Naive thymus-derived CD4-positive, alpha-beta T cell (primary cell): ENCODE measurements at regions not wholly inside any gene's neighbourhood (a gene's known extent, or its start where the extent isn't known, plus 50 kb on each side); places are given as distances from the start of the nearest gene placed in this dataset.

Experiments
- ATAC-seq: fragments of 150-1000 bp; cut with Tn5 transposase; 2 replicates; pipeline ENCODE4 v1.10.0; 2021; ENCODE audit warnings: mild to moderate bottlenecking, moderate library complexity
- CTCF ChIA-PET: fragments of 350-600 bp; sonication (Branson Sonifier 250); formaldehyde crosslinking; loops from one replicate; lab custom pipeline; 2021; ENCODE audit warnings: antibody characterized with exemption; lab: Charles Lee
- POLR2A ChIA-PET: fragments of 350-600 bp; sonication (Branson Sonifier 250); formaldehyde crosslinking; loops from one replicate; lab custom pipeline; 2021; ENCODE audit warnings: antibody characterized with exemption, inconsistent platforms; lab: Charles Lee
- DNase-seq, 9 donors: peaks; one replicate each; pipeline versions ENCODE4 v3.0.0 to v3.0.0-alpha.2; 2020 to 2022; ENCODE audit warnings: mixed read lengths in 1 of 9
- H3K27ac ChIP-seq: one replicate; pipeline ENCODE4 v1.7.0; 2013; ENCODE audit warnings: mild to moderate bottlenecking, low read depth, low read length, moderate library complexity
- H3K27me3 ChIP-seq, 2 donors: one replicate each; pipeline ENCODE4 v1.7.0; 2013; ENCODE audit warnings: low read length in 2 of 2, mild to moderate bottlenecking in 2 of 2, moderate library complexity in 2 of 2; ENCODE audit not compliant: control insufficient read depth in 2 of 2, insufficient read depth in 2 of 2
- H3K36me3 ChIP-seq, 3 experiments: 1 replicate in 2 of 3; 2 replicates in 1 of 3; pipeline ENCODE4 v1.7.0; 2013; ENCODE audit warnings: low read length in 3 of 3, mild to moderate bottlenecking in 3 of 3, moderate library complexity in 1 of 3; ENCODE audit not compliant: insufficient read depth in 3 of 3, control insufficient read depth in 2 of 3
- H3K4me1 ChIP-seq, 2 donors: one replicate each; pipeline ENCODE4 v1.7.0; 2013; ENCODE audit warnings: low read length in 2 of 2, mild to moderate bottlenecking in 2 of 2, moderate library complexity in 1 of 2; ENCODE audit not compliant: control insufficient read depth in 2 of 2, insufficient read depth in 2 of 2
- H3K4me3 ChIP-seq: 2 replicates; pipeline ENCODE4 v1.7.0; 2013; ENCODE audit warnings: mild to moderate bottlenecking, low read length
- H3K9me3 ChIP-seq, 3 experiments: 1 replicate in 2 of 3; 2 replicates in 1 of 3; pipeline ENCODE4 v1.7.0; 2013; ENCODE audit warnings: low read length in 3 of 3; ENCODE audit not compliant: control insufficient read depth in 2 of 3
- H3K27ac Mint-ChIP-seq, 9 donors: one replicate each; pipeline ENCODE4 v1.8.0; 2020 to 2022; ENCODE audit warnings: mixed read lengths in 9 of 9, mild to moderate bottlenecking in 8 of 9, moderate library complexity in 5 of 9, inconsistent platforms in 2 of 9
- H3K27me3 Mint-ChIP-seq, 5 donors: one replicate each; pipeline ENCODE4 v1.8.0; 2021 to 2022; ENCODE audit warnings: mixed read lengths in 5 of 5, mild to moderate bottlenecking in 1 of 5
- H3K36me3 Mint-ChIP-seq, 5 donors: one replicate each; pipeline ENCODE4 v1.8.0; 2020 to 2022; ENCODE audit warnings: mixed read lengths in 5 of 5, mild to moderate bottlenecking in 3 of 5, inconsistent platforms in 1 of 5
- H3K4me1 Mint-ChIP-seq, 7 donors: one replicate each; pipeline ENCODE4 v1.8.0; 2020 to 2022; ENCODE audit warnings: mixed read lengths in 7 of 7, mild to moderate bottlenecking in 3 of 7, inconsistent platforms in 1 of 7
- H3K4me3 Mint-ChIP-seq, 10 donors: one replicate each; pipeline ENCODE4 v1.8.0; 2020 to 2022; ENCODE audit warnings: mild to moderate bottlenecking in 10 of 10, mixed read lengths in 10 of 10, moderate library complexity in 6 of 10, inconsistent platforms in 2 of 10
- H3K9me3 Mint-ChIP-seq, 11 donors: one replicate each; pipeline ENCODE4 v1.8.0; 2020 to 2022; ENCODE audit warnings: mixed read lengths in 11 of 11, mild to moderate bottlenecking in 4 of 11, inconsistent platforms in 1 of 11, moderate library complexity in 1 of 11
- intact Hi-C, 2 donors: fragments of 100-400 bp; cut with micrococcal nuclease; formaldehyde crosslinking; loops; one replicate each; pipeline ENCODE4 v1.15.1; 2023

DNA sequence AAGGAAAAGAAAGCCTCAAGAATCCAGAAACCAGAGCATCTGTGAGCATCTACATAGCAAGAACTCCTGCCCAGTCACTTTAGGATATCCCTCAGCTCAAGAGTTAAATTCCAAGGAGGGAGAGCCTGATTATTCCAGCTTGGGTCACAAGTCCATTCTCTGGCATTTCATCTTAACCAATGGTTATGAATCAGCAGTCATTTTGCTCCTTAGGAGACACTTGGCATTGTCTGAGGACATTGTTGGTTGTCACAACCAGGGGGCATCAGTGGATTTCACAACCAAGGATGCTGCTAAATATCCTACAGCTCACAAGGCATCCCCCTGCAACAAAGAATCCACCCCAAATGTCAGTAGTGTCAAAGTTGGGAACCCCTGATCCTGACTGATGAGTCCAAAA is 51.0 kb upstream of the LMCD1 start:
- Mint-ChIP-seq H3K27ac (no peak overlapping the region), H3K27me3 (peaks cover 0 to 25% (median 14%) of the 10 kb centered on the region in 5 donors), H3K4me3 (no peak overlapping the region), H3K4me1 (peaks cover 0 to 2% (median 0%) of the 10 kb centered on the region in 7 donors), H3K36me3 (no peaks in the 10 kb centered on the region), H3K9me3 (peaks cover 0 to 4% (median 0%) of the 10 kb centered on the region in 11 donors)
- Histone ChIP-seq H3K27me3 (no peaks in the 10 kb centered on the region), H3K36me3 (no peaks in the 10 kb centered on the region), H3K9me3 (no peaks in the 10 kb centered on the region), H3K4me3 (no peak overlapping the region), H3K27ac (no peak overlapping the region), H3K4me1 (no peaks in the 10 kb centered on the region)
- ChIA-PET POLR2A (no interaction called here), CTCF (no interaction called here)
- DNase-seq (no peak), ATAC-seq (no peak)
- intact Hi-C loops: no loop called here

DNA sequence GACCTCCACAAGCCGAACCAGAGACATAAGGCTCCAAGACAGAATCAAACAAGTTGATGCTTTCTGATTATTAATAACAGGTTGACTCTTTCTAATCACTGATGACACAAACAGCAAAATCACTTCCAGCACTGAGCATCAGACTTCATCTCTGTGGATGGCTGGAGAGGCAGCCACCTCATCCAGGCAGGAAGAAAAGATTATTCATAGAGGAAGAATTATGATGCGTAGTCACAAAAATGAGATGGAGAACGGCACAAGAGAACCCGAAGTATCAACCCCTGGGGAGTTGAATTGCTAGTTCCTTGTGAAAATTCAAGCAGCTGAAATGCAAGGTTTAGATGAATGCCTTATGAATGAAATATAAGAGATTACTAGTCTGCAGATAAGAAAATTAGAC is 49.9 kb upstream of the LMCD1 start:
- Histone ChIP-seq H3K4me1 (no peaks in the 10 kb centered on the region), H3K9me3 (no peaks in the 10 kb centered on the region), H3K4me3 (no peak overlapping the region), H3K27ac (no peak overlapping the region), H3K27me3 (no peaks in the 10 kb centered on the region), H3K36me3 (no peaks in the 10 kb centered on the region)
- peaks cover 0 to 4% (median 0%) of the 10 kb centered on the region in 11 donors for H3K9me3 Mint-ChIP-seq
- intact Hi-C loops: no loop called here
- ChIA-PET CTCF (no interaction called here), POLR2A (no interaction called here)
- no peaks in the 10 kb centered on the region for H3K36me3 Mint-ChIP-seq
- H3K4me1 Mint-ChIP-seq: peaks cover 0 to 2% (median 0%) of the 10 kb centered on the region in 7 donors
- no peak overlapping the region for H3K4me3 Mint-ChIP-seq
- ATAC-seq (no peak), DNase-seq (no peak)
- peaks cover 0 to 25% (median 11%) of the 10 kb centered on the region in 5 donors for H3K27me3 Mint-ChIP-seq
- no peak overlapping the region for H3K27ac Mint-ChIP-seq
